Neural cell (in vitro differentiated cells): ENCODE measurements at regions not wholly inside any gene's neighbourhood (a gene's known extent, or its start where the extent isn't known, plus 50 kb on each side); places are given as distances from the start of the nearest gene placed in this dataset.

Experiments
- H2AFZ ChIP-seq: fragments of 200-600, 300-800 bp; sonication (generic), shearing (Covaris generic); 2 replicates; pipeline ENCODE4 v1.6.0; 2014; ENCODE audit warnings: low read depth, mild to moderate bottlenecking, antibody characterized with exemption, low read length, moderate library complexity
- H3F3A ChIP-seq: fragments of 200-600 bp; shearing (Covaris generic); 2 replicates; pipeline ENCODE4 v1.6.1; 2016; ENCODE audit warnings: mild to moderate bottlenecking, moderate library complexity, mixed read lengths, antibody characterized with exemption, low read length; ENCODE audit not compliant: insufficient read depth, poor library complexity, severe bottlenecking
- H3K27ac ChIP-seq: fragments of 200-600, 300-800 bp; sonication (generic), shearing (Covaris generic); 2 replicates; pipeline ENCODE4 v1.5.1; 2014; ENCODE audit warnings: mild to moderate bottlenecking, low read length, moderate library complexity
- H3K27me3 ChIP-seq: fragments of 300-800, 200-600 bp; sonication (generic), shearing (Covaris generic); 2 replicates; pipeline ENCODE4 v1.6.0; 2014; ENCODE audit warnings: mild to moderate bottlenecking, low read depth, low read length, moderate library complexity; ENCODE audit not compliant: insufficient read depth
- H3K36me3 ChIP-seq: fragments of 300-800, 200-600 bp; sonication (generic), shearing (Covaris generic); 2 replicates; pipeline ENCODE4 v1.5.1; 2014; ENCODE audit warnings: mild to moderate bottlenecking, antibody characterized with exemption, low read length, moderate library complexity; ENCODE audit not compliant: insufficient read depth
- H3K4me2 ChIP-seq: fragments of 300-800, 200-600 bp; sonication (generic), shearing (Covaris generic); 2 replicates; pipeline ENCODE4 v1.6.0; 2014; ENCODE audit warnings: mild to moderate bottlenecking, low read length
- H3K4me3 ChIP-seq: fragments of 300-800, 200-600 bp; sonication (generic), shearing (Covaris generic); 2 replicates; pipeline ENCODE4 v1.5.1; 2014; ENCODE audit warnings: mild to moderate bottlenecking, low read length, moderate library complexity
- H3K79me2 ChIP-seq: fragments of 200-600 bp; shearing (Covaris generic); replicated peaks from 2 replicates; pipeline ENCODE4 v1.6.0; 2014; ENCODE audit warnings: mild to moderate bottlenecking, low read length, moderate library complexity; ENCODE audit not compliant: insufficient read depth
- H3K9ac ChIP-seq: fragments of 300-800, 200-600 bp; sonication (generic), shearing (Covaris generic); 2 replicates; pipeline ENCODE4 v1.6.1; 2016; ENCODE audit warnings: mild to moderate bottlenecking, low read length, mixed read lengths
- H3K9me2 ChIP-seq: fragments of 200-600 bp; shearing (Covaris generic); 2 replicates; pipeline ENCODE4 v1.6.1; 2016; ENCODE audit warnings: mild to moderate bottlenecking, low read length, mixed read lengths; ENCODE audit not compliant: insufficient read depth
- H3K9me3 ChIP-seq: fragments of 200-600, 300-800 bp; sonication (generic), shearing (Covaris generic); 2 replicates; pipeline ENCODE4 v1.6.1; 2016; ENCODE audit warnings: mild to moderate bottlenecking, mixed run types, low read length, moderate library complexity, mixed read lengths
- H4K20me1 ChIP-seq: fragments of 200-600 bp; shearing (Covaris generic); 2 replicates; pipeline ENCODE4 v1.6.1; 2016; ENCODE audit warnings: mild to moderate bottlenecking, mixed run types; ENCODE audit not compliant: insufficient read depth
- CTCF ChIP-seq: fragments of 450-650 bp; IDR thresholded peaks from 2 replicates; pipeline ENCODE4 v1.5.1; 2014; ENCODE audit warnings: antibody characterized with exemption, mild to moderate bottlenecking, moderate library complexity; ENCODE audit not compliant: poor library complexity, severe bottlenecking
- EP300 ChIP-seq: fragments of 450-650 bp; conservative IDR thresholded peaks from 2 replicates; pipeline ENCODE4 v1.6.1; 2014; ENCODE audit warnings: antibody characterized with exemption, mild to moderate bottlenecking, moderate library complexity; ENCODE audit not compliant: poor library complexity, severe bottlenecking
- EZH2 ChIP-seq: fragments of 200-600, 300-800 bp; shearing (Covaris generic), sonication (generic); IDR thresholded peaks from 2 replicates; pipeline ENCODE4 v1.6.1; 2014; ENCODE audit warnings: antibody characterized with exemption, low read length, borderline replicate concordance, mild to moderate bottlenecking; ENCODE audit not compliant: insufficient read depth, poor library complexity, severe bottlenecking
- MXI1 ChIP-seq: fragments of 450-650 bp; conservative IDR thresholded peaks from 2 replicates; pipeline ENCODE4 v1.6.1; 2014; ENCODE audit warnings: antibody characterized with exemption, mild to moderate bottlenecking; ENCODE audit not compliant: poor library complexity, severe bottlenecking
- POLR2AphosphoS5 ChIP-seq: IDR thresholded peaks from 2 replicates; pipeline ENCODE4 v1.6.1; 2012
- RAD21 ChIP-seq: fragments of 450-650 bp; conservative IDR thresholded peaks from 2 replicates; pipeline ENCODE4 v1.6.1; 2014; ENCODE audit warnings: antibody characterized with exemption, mild to moderate bottlenecking, moderate library complexity
- REST ChIP-seq: IDR thresholded peaks from 2 replicates; pipeline ENCODE4 v1.6.1; 2012; ENCODE audit warnings: borderline replicate concordance
- SMC3 ChIP-seq: fragments of 450-650 bp; conservative IDR thresholded peaks from 2 replicates; pipeline ENCODE4 v1.6.1; 2014; ENCODE audit warnings: antibody characterized with exemption, mild to moderate bottlenecking, moderate library complexity; ENCODE audit not compliant: poor library complexity
- TAF1 ChIP-seq: IDR thresholded peaks from 2 replicates; pipeline ENCODE4 v1.6.1; 2012; ENCODE audit warnings: low read depth

- no peaks in the 10 kb centered on the region for H3K79me2 ChIP-seq
- H3K4me3 ChIP-seq, result no peak overlapping the region
- H3K27me3 ChIP-seq, result no peaks in the 10 kb centered on the region
- no peaks in the 10 kb centered on the region for H3K9me3 ChIP-seq
- no peaks in the 10 kb centered on the region for H3K36me3 ChIP-seq
- no peak overlapping the region for H3K27ac ChIP-seq
- no peaks in the 10 kb centered on the region for H3F3A ChIP-seq
- H3K4me2 ChIP-seq, result no peak overlapping the region
- no peak overlapping the region for H2AFZ ChIP-seq
- H4K20me1 ChIP-seq, result no peaks in the 10 kb centered on the region
- TF ChIP-seq REST, result no peak
- no peaks in the 10 kb centered on the region for H3K9me2 ChIP-seq
- H3K9ac ChIP-seq, result no peak overlapping the region
These were observed 187.4 kb downstream of the CYYR1 start for GRCh38 chr21:26385721-26386120.

GRCh38 chr21:26379561-26379960, 193.5 kb downstream of the CYYR1 start:
- H4K20me1 ChIP-seq, result no peaks in the 10 kb centered on the region

More at GRCh38 chr21:26379561-26379960, 193.5 kb downstream of the CYYR1 start:
- H3K9me2 ChIP-seq, result no peaks in the 10 kb centered on the region
- no peak overlapping the region for H3K9ac ChIP-seq
- H3K4me3 ChIP-seq, result no peak overlapping the region
- no peaks in the 10 kb centered on the region for H3F3A ChIP-seq
- H3K27ac ChIP-seq, result no peak overlapping the region
- no peak for TF ChIP-seq MXI1
- no peak for TF ChIP-seq REST
- no peak for TF ChIP-seq CTCF
- no peak for TF ChIP-seq POLR2AphosphoS5
- TF ChIP-seq EP300, result no peak
- no peak for TF ChIP-seq EZH2
- TF ChIP-seq TAF1, result no peak
- no peak for TF ChIP-seq SMC3
- no peak for TF ChIP-seq RAD21
- H3K36me3 ChIP-seq, result no peaks in the 10 kb centered on the region
- H3K9me3 ChIP-seq, result no peaks in the 10 kb centered on the region
- H3K79me2 ChIP-seq, result no peaks in the 10 kb centered on the region
- H3K4me2 ChIP-seq, result no peak overlapping the region
- no peak overlapping the region for H2AFZ ChIP-seq
- no peaks in the 10 kb centered on the region for H3K27me3 ChIP-seq
